K562 (cell line): ENCODE measurements at regions not wholly inside any gene's neighbourhood (a gene's known extent, or its start where the extent isn't known, plus 50 kb on each side); places are given as distances from the start of the nearest gene placed in this dataset.

Experiments
- ATAC-seq: fragments of 200-7000 bp; cut with Tn5 transposase; 3 replicates; pipeline ENCODE4 v1.9.1; 2020; ENCODE audit warnings: moderate library complexity
- BruUV-seq: library from RNA; stranded (reverse); fragments of 400-500 nt; replicated peaks from 2 replicates; lab custom pipeline; 2021; lab: Mats Ljungman, UMichigan
- CTCF ChIA-PET: fragments of 300-600 bp; formaldehyde crosslinking; extraction: SDS; loops from one replicate; lab custom pipeline; 2021; ENCODE audit warnings: low intra/inter-chr PET ratio; lab: Yijun Ruan, JAX
- POLR2A ChIA-PET: fragments of 300-600, 350-650 bp; sonication (Branson Sonifier 250); formaldehyde crosslinking; extraction: SDS; loops from one replicate; lab custom pipeline; 2021; ENCODE audit warnings: antibody characterized with exemption, inconsistent platforms; lab: Yijun Ruan, JAX
- DNase-seq, 4 experiments: peaks; one replicate each; pipeline versions ENCODE4 v3.0.0 to v3.0.0-alpha.2; 2011 to 2018; ENCODE audit warnings: low spot score in 3 of 4, mixed read lengths in 3 of 4; ENCODE audit errors: extremely low read depth in 1 of 4
- FAIRE-seq: peaks from 2 replicates; lab custom pipeline; 2011; peaks lifted over from hg19 to GRCh38; lab: Jason Lieb, UNC
- H2AFZ ChIP-seq: 2 replicates; pipeline ENCODE4 v1.6.0; 2011; ENCODE audit warnings: low read depth, low read length, control low read depth, inconsistent platforms
- H3K27ac ChIP-seq: fragments of 200-600 bp; 3 replicates; pipeline ENCODE4 v1.8.0; 2011; ENCODE audit warnings: low read depth, mild to moderate bottlenecking, control low read depth, inconsistent platforms, low read length, moderate library complexity, mixed read lengths; ENCODE audit errors: extremely low read depth
- H3K27me3 ChIP-seq, 2 experiments: fragments of 300-600 bp in 1 of 2; 2 replicates in 1 of 2; 3 replicates in 1 of 2; pipeline versions ENCODE4 v1.6.0 to v1.8.0; 2011; ENCODE audit warnings: inconsistent platforms in 2 of 2, low read length in 2 of 2, mild to moderate bottlenecking in 1 of 2, mixed read lengths in 1 of 2, moderate library complexity in 1 of 2; ENCODE audit not compliant: control insufficient read depth in 2 of 2, insufficient read depth in 2 of 2
- H3K36me3 ChIP-seq: fragments of 300-600 bp; 3 replicates; pipeline ENCODE4 v1.8.0; 2011; ENCODE audit warnings: mild to moderate bottlenecking, low read length, inconsistent platforms; ENCODE audit not compliant: control insufficient read depth, insufficient read depth
- H3K4me1 ChIP-seq, 2 experiments: fragments of 200-600 bp in 1 of 2; replicated peaks in 1 of 2; 2 replicates in 1 of 2; 3 replicates in 1 of 2; pipeline versions ENCODE4 v1.5.1 to v1.8.0; 2011; ENCODE audit warnings: inconsistent platforms in 2 of 2, low read length in 2 of 2, mild to moderate bottlenecking in 1 of 2, mixed read lengths in 1 of 2, moderate library complexity in 1 of 2; ENCODE audit not compliant: control insufficient read depth in 2 of 2, insufficient read depth in 2 of 2
- H3K4me2 ChIP-seq: 2 replicates; pipeline ENCODE4 v1.6.1; 2011; ENCODE audit warnings: low read length, control low read depth, inconsistent platforms, mixed read lengths; ENCODE audit not compliant: insufficient read depth
- H3K4me3 ChIP-seq: fragments of 200-600 bp; sonication (generic), shearing (Covaris generic); 2 replicates; pipeline ENCODE4 v1.5.1; 2016; ENCODE audit warnings: control low read depth, inconsistent platforms
- H3K79me2 ChIP-seq: fragments of 200-600 bp; 3 replicates; pipeline ENCODE4 v1.8.0; 2011; ENCODE audit warnings: low read length, inconsistent platforms; ENCODE audit not compliant: control insufficient read depth, insufficient read depth
- H3K9ac ChIP-seq, 2 experiments: 2 replicates each; pipeline versions ENCODE4 v1.6.0 to v1.6.1; 2011; ENCODE audit warnings: low read depth in 2 of 2, low read length in 2 of 2, control low read depth in 1 of 2, inconsistent platforms in 1 of 2, mild to moderate bottlenecking in 1 of 2, mixed read lengths in 1 of 2; ENCODE audit not compliant: insufficient read depth in 1 of 2
- H3K9me1 ChIP-seq: one replicate; pipeline ENCODE4 v1.6.0; 2011; ENCODE audit warnings: inconsistent platforms, mild to moderate bottlenecking, low read length, moderate library complexity; ENCODE audit not compliant: control insufficient read depth, insufficient read depth
- H3K9me3 ChIP-seq: replicated peaks from 2 replicates; pipeline ENCODE4 v1.5.1; 2011; ENCODE audit warnings: low read depth, low read length, inconsistent platforms; ENCODE audit not compliant: control insufficient read depth, insufficient read depth
- H4K20me1 ChIP-seq: replicated peaks from 2 replicates; pipeline ENCODE4 v1.6.1; 2011; ENCODE audit warnings: low read length, inconsistent platforms, mixed read lengths; ENCODE audit not compliant: control insufficient read depth, insufficient read depth
- ARID2 ChIP-seq: fragments of 450-650 bp; IDR thresholded peaks from 2 replicates; pipeline ENCODE4 v1.6.1; 2017; ENCODE audit warnings: antibody characterized with exemption, mild to moderate bottlenecking
- C11orf30 ChIP-seq: fragments of 450-650 bp; IDR thresholded peaks from 2 replicates; pipeline ENCODE4 v1.6.1; 2016; ENCODE audit warnings: low read depth, mild to moderate bottlenecking
- CCNT2 ChIP-seq: IDR thresholded peaks from 2 replicates; pipeline ENCODE4 v1.6.1; 2011; ENCODE audit warnings: borderline replicate concordance, low read depth, mild to moderate bottlenecking, moderate library complexity, mixed read lengths, low read length; ENCODE audit not compliant: insufficient read length; ENCODE audit errors: extremely low read depth
- CHCHD3 ChIP-seq: fragments of 250-450 bp; sonication (Bioruptor Pico); IDR thresholded peaks from 2 replicates; pipeline ENCODE4 v2.1.2; 2022; ENCODE audit warnings: mild to moderate bottlenecking
- E2F3 ChIP-seq: fragments of 250-450 bp; sonication (Bioruptor Pico); IDR thresholded peaks from 2 replicates; pipeline ENCODE4 v1.4.0; 2020; ENCODE audit warnings: mild to moderate bottlenecking
- MED1 ChIP-seq: sonication (generic); formaldehyde crosslinking; IDR thresholded peaks from 2 replicates; pipeline ENCODE4 v1.8.1; 2023; ENCODE audit warnings: missing genetic modification reagents, borderline replicate concordance
- NELFE ChIP-seq: IDR thresholded peaks from 2 replicates; pipeline ENCODE4 v1.6.1; 2011; ENCODE audit warnings: mild to moderate bottlenecking; ENCODE audit not compliant: insufficient read depth, insufficient read length
- NR1H2 ChIP-seq: sonication (generic); formaldehyde crosslinking; IDR thresholded peaks from 2 replicates; pipeline ENCODE4 v1.4.0; 2020; ENCODE audit warnings: mild to moderate bottlenecking, missing genetic modification reagents
- PHF8 ChIP-seq: fragments of 200-600 bp; sonication (generic); IDR thresholded peaks from 2 replicates; pipeline ENCODE4 v1.6.1; 2012; ENCODE audit warnings: mixed run types, mild to moderate bottlenecking, inconsistent platforms, low read length, moderate library complexity, borderline replicate concordance
- TAF15 ChIP-seq: fragments of 200-400 bp; formaldehyde crosslinking; IDR thresholded peaks from 2 replicates; pipeline ENCODE4 v1.6.1; 2017; ENCODE audit warnings: mild to moderate bottlenecking, low read depth, low read length, moderate library complexity
- ZNF174 ChIP-seq: fragments of 250-450 bp; sonication (Bioruptor Pico); IDR thresholded peaks from 2 replicates; pipeline ENCODE4 v1.4.0; 2020; ENCODE audit warnings: mild to moderate bottlenecking
- ZNF274 ChIP-seq: IDR thresholded peaks from 2 replicates; pipeline ENCODE4 v1.6.1; 2011; ENCODE audit warnings: low read depth, mild to moderate bottlenecking, low read length, moderate library complexity, borderline replicate concordance
- ZNF699 ChIP-seq: fragments of 250-450 bp; sonication (Bioruptor Pico); IDR thresholded peaks from 2 replicates; pipeline ENCODE4 v1.8.0; 2021; ENCODE audit warnings: mild to moderate bottlenecking, moderate library complexity; ENCODE audit not compliant: insufficient replicate concordance
- WGBS: fragments of 100-300 bp; shearing (Covaris generic); methylation state at CpG from one replicate; pipeline ENCODE4 v1.1.6; 2016; ENCODE audit warnings: low coverage, mixed read lengths; ENCODE audit not compliant: insufficient coverage; ENCODE audit errors: missing lambda C conversion rate; 5-methylcytosine and 5-hydroxymethylcytosine counted together
- in situ Hi-C: fragments of 300-500 bp; cut with MboI; formaldehyde crosslinking; loops from 4 replicates; pipeline ENCODE4 v1.15.0; 2018; ENCODE audit warnings: inconsistent platforms, mixed read lengths
- intact Hi-C: fragments of 100-400 bp; cut with micrococcal nuclease; formaldehyde crosslinking; loops from 2 replicates; pipeline ENCODE4 v1.14.2; 2022
- TF ChIP-seq, protein P1 (sequence below): fragments of 200-800 bp; sonication (Bioruptor generic); IDR thresholded peaks from 2 replicates; pipeline ENCODE4 v1.6.1; 2017; ENCODE audit warnings: missing genetic modification characterization, missing compliant biosample characterization
- TF ChIP-seq, protein P2 (sequence below): fragments of 200-800 bp; sonication (Bioruptor generic); IDR thresholded peaks from 2 replicates; pipeline ENCODE4 v1.6.1; 2016; ENCODE audit warnings: missing genetic modification characterization, missing compliant biosample characterization

DNA sequence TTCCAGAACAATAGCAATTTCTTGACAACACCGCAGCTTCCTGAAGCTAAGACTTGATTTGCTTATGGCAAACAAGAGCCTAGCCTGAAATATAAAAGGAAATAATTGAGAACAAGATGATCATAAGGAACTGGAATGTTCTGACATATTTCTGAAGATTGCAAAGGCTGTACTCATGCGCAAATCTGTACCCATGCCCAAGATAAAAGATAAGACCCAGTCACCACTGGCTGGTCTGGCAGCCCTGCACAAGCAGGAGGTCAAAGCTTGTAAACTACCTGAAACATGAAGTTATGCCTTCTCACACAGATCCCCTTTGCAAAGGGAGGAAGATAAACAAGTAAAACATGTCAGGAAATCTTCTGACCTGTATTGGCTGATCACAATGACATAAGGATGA lies 160.8 kb upstream of the GYPC start:
- Histone ChIP-seq H3K9ac (no peak overlapping the region), H3K9me1 (no peaks in the 10 kb centered on the region), H3K27ac (no peak overlapping the region), H3K4me1 (no peaks in the 10 kb centered on the region), H4K20me1 (no peaks in the 10 kb centered on the region), H3K79me2 (no peaks in the 10 kb centered on the region), H3K27me3 (no peaks in the 10 kb centered on the region), H3K4me2 (no peak overlapping the region), H3K36me3 (no peaks in the 10 kb centered on the region), H3K9me3 (no peaks in the 10 kb centered on the region), H2AFZ (no peak overlapping the region), H3K4me3 (no peak overlapping the region)
- 6% methylated on average over 2 of the region's 2 CpGs for WGBS
- in situ Hi-C loops = no loop called here
- intact Hi-C loops = no loop called here
- CTCF ChIA-PET = no interaction called here
- POLR2A ChIA-PET = interaction anchor here (1.1 kb wide), 1 partner anchor 261 kb away, joined by 3 read pairs; no protein-coding TSS in a partner anchor
- ATAC-seq (no peak), FAIRE-seq (no peak), DNase-seq (no peak)
- BruUV-seq = no TSS peak
- TF ChIP-seq NR1H2 (no peak), C11orf30 (no peak), PHF8 (no peak), TAF15 (no peak), E2F3 (CRISPR knock-in tag) (no peak), NELFE (no peak), ARID2 (no peak), CCNT2 (no peak), CHCHD3 (CRISPR knock-in tag) (no peak), ZNF274 (no peak), ZNF699 (CRISPR knock-in tag) (no peak), ZNF174 (CRISPR knock-in tag) (no peak), MED1 (CRISPR knock-in tag) (no peak)
- TF ChIP-seq, protein P1, sequence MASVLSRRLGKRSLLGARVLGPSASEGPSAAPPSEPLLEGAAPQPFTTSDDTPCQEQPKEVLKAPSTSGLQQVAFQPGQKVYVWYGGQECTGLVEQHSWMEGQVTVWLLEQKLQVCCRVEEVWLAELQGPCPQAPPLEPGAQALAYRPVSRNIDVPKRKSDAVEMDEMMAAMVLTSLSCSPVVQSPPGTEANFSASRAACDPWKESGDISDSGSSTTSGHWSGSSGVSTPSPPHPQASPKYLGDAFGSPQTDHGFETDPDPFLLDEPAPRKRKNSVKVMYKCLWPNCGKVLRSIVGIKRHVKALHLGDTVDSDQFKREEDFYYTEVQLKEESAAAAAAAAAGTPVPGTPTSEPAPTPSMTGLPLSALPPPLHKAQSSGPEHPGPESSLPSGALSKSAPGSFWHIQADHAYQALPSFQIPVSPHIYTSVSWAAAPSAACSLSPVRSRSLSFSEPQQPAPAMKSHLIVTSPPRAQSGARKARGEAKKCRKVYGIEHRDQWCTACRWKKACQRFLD (CRISPR knock-in tag) = no peak
- TF ChIP-seq, protein P2, sequence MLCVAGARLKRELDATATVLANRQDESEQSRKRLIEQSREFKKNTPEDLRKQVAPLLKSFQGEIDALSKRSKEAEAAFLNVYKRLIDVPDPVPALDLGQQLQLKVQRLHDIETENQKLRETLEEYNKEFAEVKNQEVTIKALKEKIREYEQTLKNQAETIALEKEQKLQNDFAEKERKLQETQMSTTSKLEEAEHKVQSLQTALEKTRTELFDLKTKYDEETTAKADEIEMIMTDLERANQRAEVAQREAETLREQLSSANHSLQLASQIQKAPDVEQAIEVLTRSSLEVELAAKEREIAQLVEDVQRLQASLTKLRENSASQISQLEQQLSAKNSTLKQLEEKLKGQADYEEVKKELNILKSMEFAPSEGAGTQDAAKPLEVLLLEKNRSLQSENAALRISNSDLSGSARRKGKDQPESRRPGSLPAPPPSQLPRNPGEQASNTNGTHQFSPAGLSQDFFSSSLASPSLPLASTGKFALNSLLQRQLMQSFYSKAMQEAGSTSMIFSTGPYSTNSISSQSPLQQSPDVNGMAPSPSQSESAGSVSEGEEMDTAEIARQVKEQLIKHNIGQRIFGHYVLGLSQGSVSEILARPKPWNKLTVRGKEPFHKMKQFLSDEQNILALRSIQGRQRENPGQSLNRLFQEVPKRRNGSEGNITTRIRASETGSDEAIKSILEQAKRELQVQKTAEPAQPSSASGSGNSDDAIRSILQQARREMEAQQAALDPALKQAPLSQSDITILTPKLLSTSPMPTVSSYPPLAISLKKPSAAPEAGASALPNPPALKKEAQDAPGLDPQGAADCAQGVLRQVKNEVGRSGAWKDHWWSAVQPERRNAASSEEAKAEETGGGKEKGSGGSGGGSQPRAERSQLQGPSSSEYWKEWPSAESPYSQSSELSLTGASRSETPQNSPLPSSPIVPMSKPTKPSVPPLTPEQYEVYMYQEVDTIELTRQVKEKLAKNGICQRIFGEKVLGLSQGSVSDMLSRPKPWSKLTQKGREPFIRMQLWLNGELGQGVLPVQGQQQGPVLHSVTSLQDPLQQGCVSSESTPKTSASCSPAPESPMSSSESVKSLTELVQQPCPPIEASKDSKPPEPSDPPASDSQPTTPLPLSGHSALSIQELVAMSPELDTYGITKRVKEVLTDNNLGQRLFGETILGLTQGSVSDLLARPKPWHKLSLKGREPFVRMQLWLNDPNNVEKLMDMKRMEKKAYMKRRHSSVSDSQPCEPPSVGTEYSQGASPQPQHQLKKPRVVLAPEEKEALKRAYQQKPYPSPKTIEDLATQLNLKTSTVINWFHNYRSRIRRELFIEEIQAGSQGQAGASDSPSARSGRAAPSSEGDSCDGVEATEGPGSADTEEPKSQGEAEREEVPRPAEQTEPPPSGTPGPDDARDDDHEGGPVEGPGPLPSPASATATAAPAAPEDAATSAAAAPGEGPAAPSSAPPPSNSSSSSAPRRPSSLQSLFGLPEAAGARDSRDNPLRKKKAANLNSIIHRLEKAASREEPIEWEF (CRISPR knock-in tag) = no peak
